ENCODE measurements at regions not wholly inside any gene's neighbourhood (a gene's known extent, or its start where the extent isn't known, plus 50 kb on each side); places are given as distances from the start of the nearest gene placed in this dataset.

DNA sequence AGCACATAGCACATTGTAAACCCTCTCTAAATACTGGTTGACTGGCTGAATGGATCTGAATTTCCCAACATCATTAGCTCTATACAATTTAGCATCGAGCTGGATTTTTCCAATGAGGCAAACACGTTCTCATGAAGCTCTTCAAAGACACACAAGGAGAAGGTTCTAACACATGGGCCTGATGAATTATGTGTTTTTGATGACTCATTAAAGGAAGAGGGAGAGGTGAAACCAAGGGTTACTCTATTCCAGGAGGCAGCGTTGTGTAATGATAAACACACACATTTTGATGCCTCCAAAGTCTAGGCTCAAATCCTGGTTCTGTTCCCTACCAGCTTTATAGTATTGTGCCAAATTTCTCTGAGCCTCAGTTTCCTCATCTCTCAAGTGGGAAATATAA, 84.3 kb downstream of the PFDN4 start:
- H3K4me2 ChIP-seq = no peak overlapping the region
- no peaks in the 10 kb centered on the region for H3K27me3 ChIP-seq
- H3K27ac ChIP-seq = no peak overlapping the region
- H3K4me1 ChIP-seq = no peaks in the 10 kb centered on the region
- no peaks in the 10 kb centered on the region for H3K9me3 ChIP-seq
- H3K36me3 ChIP-seq = no peaks in the 10 kb centered on the region
- no peak for TF ChIP-seq Cebpa-rat (IDR thresholded peaks at IDR 0.05)
- no peaks in the 10 kb centered on the region for H4K20me1 ChIP-seq
- no peak overlapping the region for H3K4me3 ChIP-seq
- no peak overlapping the region for H3K9ac ChIP-seq

GRCh38 chr20:54293526-54293925, 85.6 kb downstream of the PFDN4 start:
- Histone ChIP-seq H3K4me1 (no peaks in the 10 kb centered on the region), H3K27ac (no peak overlapping the region), H3K4me2 (no peak overlapping the region), H3K9me3 (no peaks in the 10 kb centered on the region), H4K20me1 (no peaks in the 10 kb centered on the region), H3K9ac (no peak overlapping the region), H3K27me3 (no peaks in the 10 kb centered on the region), H3K36me3 (no peaks in the 10 kb centered on the region), H3K4me3 (no peak overlapping the region)
- no peak for TF ChIP-seq Cebpa-rat (IDR thresholded peaks at IDR 0.05)

- Histone ChIP-seq H3K27me3 (no peaks in the 10 kb centered on the region), H3K9ac (no peak overlapping the region), H4K20me1 (no peaks in the 10 kb centered on the region), H3K27ac (no peak overlapping the region), H3K9me3 (no peaks in the 10 kb centered on the region), H3K4me1 (no peaks in the 10 kb centered on the region), H3K36me3 (no peaks in the 10 kb centered on the region), H3K4me3 (no peak overlapping the region), H3K4me2 (no peak overlapping the region)
- no peak for TF ChIP-seq Cebpa-rat (IDR thresholded peaks at IDR 0.05)
Observed at GRCh38 chr20:54294094-54294493, 86.2 kb downstream of the PFDN4 start.

- no peaks in the 10 kb centered on the region for H3K36me3 ChIP-seq
- H3K27ac ChIP-seq = no peak overlapping the region
- H3K4me2 ChIP-seq = no peak overlapping the region
- no peak overlapping the region for H3K4me3 ChIP-seq
- H3K9ac ChIP-seq = no peak overlapping the region
- H3K27me3 ChIP-seq = no peaks in the 10 kb centered on the region
- TF ChIP-seq Cebpa-rat (IDR thresholded peaks at IDR 0.05) = no peak
- no peaks in the 10 kb centered on the region for H4K20me1 ChIP-seq
- no peaks in the 10 kb centered on the region for H3K4me1 ChIP-seq
- no peaks in the 10 kb centered on the region for H3K9me3 ChIP-seq
Observed at GRCh38 chr20:54295686-54296085, 87.8 kb downstream of the PFDN4 start.

DNA sequence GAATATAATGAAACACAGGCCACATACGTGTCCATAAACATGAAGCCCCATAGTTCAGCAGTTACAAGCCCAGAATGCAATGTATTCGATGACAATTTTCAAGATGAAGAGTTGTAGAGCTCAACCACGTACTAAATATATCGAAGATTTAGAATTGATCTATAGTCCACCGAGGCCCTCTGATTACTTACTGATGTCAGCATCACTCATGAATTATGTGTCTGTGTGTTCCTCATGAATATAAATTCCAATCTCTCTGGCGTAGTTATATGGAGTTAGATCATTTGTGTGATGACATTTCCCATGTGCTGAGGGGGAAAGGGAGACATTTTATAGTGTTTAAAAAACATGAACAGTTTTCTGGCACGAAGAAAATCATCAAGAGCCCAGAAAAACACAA, 97.5 kb downstream of the PFDN4 start:
- Histone ChIP-seq H4K20me1 (no peaks in the 10 kb centered on the region), H3K9me3 (no peaks in the 10 kb centered on the region), H3K4me1 (no peaks in the 10 kb centered on the region), H3K4me3 (no peak overlapping the region), H3K27me3 (no peaks in the 10 kb centered on the region), H3K36me3 (no peaks in the 10 kb centered on the region), H3K9ac (no peak overlapping the region), H3K27ac (no peak overlapping the region), H3K4me2 (no peak overlapping the region)
- no peak for TF ChIP-seq Cebpa-rat (IDR thresholded peaks at IDR 0.05)

DNA sequence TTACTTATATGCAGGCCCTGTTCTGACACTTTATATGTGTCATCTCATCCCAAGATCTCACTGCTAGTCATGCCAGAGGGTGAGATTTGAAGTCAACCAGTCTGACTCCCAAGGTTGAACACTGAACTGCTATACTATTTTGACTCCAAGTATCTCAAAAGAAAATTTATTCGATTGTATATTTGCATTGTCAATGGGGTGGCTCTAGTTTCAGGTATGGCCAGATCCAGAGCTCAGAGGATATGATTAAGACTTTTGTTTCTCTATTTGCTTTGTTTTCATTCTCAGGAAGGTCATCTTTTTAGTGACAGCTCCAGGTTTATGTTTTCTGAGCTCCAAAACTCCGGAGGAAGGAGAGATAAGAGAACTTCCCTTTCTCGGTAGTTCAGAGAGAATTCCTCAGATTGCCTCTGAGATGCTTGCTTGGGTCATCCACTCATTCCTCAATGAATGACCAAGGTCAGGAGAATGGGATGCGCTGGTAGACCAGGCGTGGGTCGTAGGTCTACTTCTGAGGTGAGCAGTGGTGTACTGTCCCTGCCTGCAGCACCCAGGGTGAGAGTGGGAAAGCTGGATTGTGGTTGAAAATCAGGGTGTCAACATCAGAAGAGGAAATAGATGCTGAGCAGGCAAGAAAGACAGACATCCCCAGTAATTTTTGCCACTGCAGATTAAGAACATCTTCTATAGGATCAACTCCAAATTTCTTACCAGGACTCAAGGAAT, 99.3 kb downstream of the PFDN4 start:
- H3K4me1 ChIP-seq = no peaks in the 10 kb centered on the region
- H3K4me2 ChIP-seq = no peak overlapping the region
- no peaks in the 10 kb centered on the region for H3K36me3 ChIP-seq
- no peaks in the 10 kb centered on the region for H4K20me1 ChIP-seq
- H3K9me3 ChIP-seq = no peaks in the 10 kb centered on the region
- no peak overlapping the region for H3K9ac ChIP-seq
- H3K27me3 ChIP-seq = no peaks in the 10 kb centered on the region
- no peak for TF ChIP-seq Cebpa-rat (IDR thresholded peaks at IDR 0.05)
- no peak overlapping the region for H3K4me3 ChIP-seq
- no peak overlapping the region for H3K27ac ChIP-seq

DNA sequence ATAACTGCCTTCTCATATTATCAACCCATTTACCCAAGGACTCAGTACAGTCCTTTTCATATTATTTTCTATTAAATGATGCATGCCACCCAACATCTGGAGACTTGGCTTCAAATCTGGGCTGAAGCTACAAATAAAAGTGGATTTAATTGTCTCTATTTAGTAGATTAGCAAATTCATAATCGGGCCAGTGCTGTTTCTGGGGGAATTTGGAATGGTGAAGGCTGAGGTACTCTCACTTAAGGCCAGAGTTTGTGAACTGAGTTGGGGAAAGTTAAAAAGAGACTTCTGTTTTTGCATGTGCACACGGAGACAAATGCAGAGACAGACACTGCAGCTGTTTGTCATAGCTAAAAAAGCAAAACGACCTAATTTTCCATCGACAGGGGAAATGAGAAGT, 100.9 kb downstream of the PFDN4 start:
- no peak overlapping the region for H3K4me3 ChIP-seq
- no peak overlapping the region for H3K27ac ChIP-seq
- H3K4me2 ChIP-seq = no peak overlapping the region
- no peaks in the 10 kb centered on the region for H3K27me3 ChIP-seq
- no peaks in the 10 kb centered on the region for H3K9me3 ChIP-seq
- H3K4me1 ChIP-seq = no peaks in the 10 kb centered on the region
- no peak for TF ChIP-seq Cebpa-rat (IDR thresholded peaks at IDR 0.05)
- no peak overlapping the region for H3K9ac ChIP-seq
- H4K20me1 ChIP-seq = no peaks in the 10 kb centered on the region
- no peaks in the 10 kb centered on the region for H3K36me3 ChIP-seq

- Histone ChIP-seq H4K20me1 (no peaks in the 10 kb centered on the region), H3K4me2 (no peak overlapping the region), H3K27ac (no peak overlapping the region), H3K4me1 (peaks cover 7% of the 10 kb centered on the region), H3K27me3 (no peaks in the 10 kb centered on the region), H3K36me3 (no peaks in the 10 kb centered on the region), H3K4me3 (no peak overlapping the region), H3K9ac (no peak overlapping the region), H3K9me3 (no peaks in the 10 kb centered on the region)
- TF ChIP-seq Cebpa-rat (IDR thresholded peaks at IDR 0.05) = no peak
Observed at GRCh38 chr20:54318892-54319291, 111.0 kb downstream of the PFDN4 start.

GRCh38 chr20:54320148-54320607, 112.3 kb downstream of the PFDN4 start:
- Histone ChIP-seq H3K36me3 (no peaks in the 10 kb centered on the region), H3K4me2 (no peak overlapping the region), H3K27me3 (no peaks in the 10 kb centered on the region), H3K9ac (no peak overlapping the region), H4K20me1 (no peaks in the 10 kb centered on the region), H3K4me1 (peaks cover 20% of the 10 kb centered on the region), H3K9me3 (no peaks in the 10 kb centered on the region), H3K4me3 (no peak overlapping the region), H3K27ac (no peak overlapping the region)
- no peak for TF ChIP-seq Cebpa-rat (IDR thresholded peaks at IDR 0.05)

DNA sequence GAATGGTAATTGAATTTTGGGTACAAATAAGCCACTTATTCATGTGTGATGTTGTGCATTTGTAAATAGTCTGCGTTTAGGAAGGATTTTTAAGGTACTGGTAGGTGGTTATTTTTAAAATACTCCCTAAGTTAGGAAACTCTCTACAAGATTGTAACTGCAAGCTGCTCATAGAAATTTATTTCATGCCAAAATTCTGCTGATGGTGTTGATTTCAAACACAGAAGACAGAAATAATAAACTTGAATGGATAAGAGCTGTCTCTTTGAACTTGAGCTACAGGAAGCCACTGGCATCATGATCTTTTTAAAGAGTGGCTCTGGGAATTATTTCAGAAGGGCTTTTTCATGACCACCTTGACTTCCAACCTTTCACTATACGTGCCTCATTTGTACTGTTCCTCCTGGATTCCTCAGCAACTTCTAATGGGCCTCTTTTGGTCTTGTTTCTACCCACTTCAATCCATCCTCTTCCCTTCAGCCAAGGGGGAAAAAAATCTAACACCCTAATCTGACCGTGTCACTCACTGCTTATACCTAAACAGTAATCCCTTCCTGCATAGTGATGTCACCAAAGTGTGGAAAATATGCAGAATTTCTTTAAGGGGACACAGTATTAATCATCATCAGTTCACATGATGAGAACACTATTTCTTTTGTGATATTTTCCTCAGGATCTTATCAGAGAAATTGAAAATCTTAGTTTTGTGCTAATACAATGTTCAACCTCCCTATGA, 113.6 kb downstream of the PFDN4 start:
- H3K27me3 ChIP-seq = no peaks in the 10 kb centered on the region
- TF ChIP-seq Cebpa-rat (IDR thresholded peaks at IDR 0.05) = no peak
- no peaks in the 10 kb centered on the region for H4K20me1 ChIP-seq
- no peak overlapping the region for H3K4me3 ChIP-seq
- H3K9ac ChIP-seq = no peak overlapping the region
- H3K4me1 ChIP-seq = peaks cover 23% of the 10 kb centered on the region
- no peak overlapping the region for H3K27ac ChIP-seq
- H3K36me3 ChIP-seq = no peaks in the 10 kb centered on the region
- no peaks in the 10 kb centered on the region for H3K9me3 ChIP-seq
- H3K4me2 ChIP-seq = no peak overlapping the region
